ENCODE measurements at regions not wholly inside any gene's neighbourhood (a gene's known extent, or its start where the extent isn't known, plus 50 kb on each side); places are given as distances from the start of the nearest gene placed in this dataset.

DNA sequence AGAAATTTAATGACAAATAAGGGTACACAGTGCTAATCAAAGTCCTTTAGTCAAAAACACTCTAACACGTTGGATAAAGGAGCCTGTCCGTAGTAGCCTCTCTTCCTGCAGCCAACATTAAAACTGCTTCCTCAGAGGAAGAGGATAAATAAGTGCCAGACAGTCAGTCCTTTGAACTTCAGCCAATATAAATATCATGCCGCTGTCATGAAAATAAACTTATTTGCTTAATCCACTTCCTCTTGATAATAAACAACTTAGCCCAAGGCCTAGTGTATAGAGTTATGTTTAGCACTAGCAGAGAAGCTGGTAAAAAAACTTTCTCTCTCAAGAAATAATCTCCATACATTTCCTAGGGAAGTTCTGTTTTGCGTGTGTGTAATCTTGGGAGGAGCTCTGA lies 196.7 kb downstream of the HS3ST1 start:
- H3K9me3 ChIP-seq: no peaks in the 10 kb centered on the region
- H3K27me3 ChIP-seq: no peaks in the 10 kb centered on the region
- H3K27ac ChIP-seq: no peak overlapping the region
- DNase-seq: no peak
- H3K36me3 ChIP-seq: no peaks in the 10 kb centered on the region
- 24% methylated on average over 4 of the region's 4 CpGs for WGBS, 2 donors
- intact Hi-C loops (cut with DNase I): no loop called here
- H3K4me1 ChIP-seq: no peaks in the 10 kb centered on the region
- no peak overlapping the region for H3K4me3 ChIP-seq
- no peak for TF ChIP-seq POLR2A (IDR thresholded peaks at IDR 0.05)
- TF ChIP-seq, protein P1, sequence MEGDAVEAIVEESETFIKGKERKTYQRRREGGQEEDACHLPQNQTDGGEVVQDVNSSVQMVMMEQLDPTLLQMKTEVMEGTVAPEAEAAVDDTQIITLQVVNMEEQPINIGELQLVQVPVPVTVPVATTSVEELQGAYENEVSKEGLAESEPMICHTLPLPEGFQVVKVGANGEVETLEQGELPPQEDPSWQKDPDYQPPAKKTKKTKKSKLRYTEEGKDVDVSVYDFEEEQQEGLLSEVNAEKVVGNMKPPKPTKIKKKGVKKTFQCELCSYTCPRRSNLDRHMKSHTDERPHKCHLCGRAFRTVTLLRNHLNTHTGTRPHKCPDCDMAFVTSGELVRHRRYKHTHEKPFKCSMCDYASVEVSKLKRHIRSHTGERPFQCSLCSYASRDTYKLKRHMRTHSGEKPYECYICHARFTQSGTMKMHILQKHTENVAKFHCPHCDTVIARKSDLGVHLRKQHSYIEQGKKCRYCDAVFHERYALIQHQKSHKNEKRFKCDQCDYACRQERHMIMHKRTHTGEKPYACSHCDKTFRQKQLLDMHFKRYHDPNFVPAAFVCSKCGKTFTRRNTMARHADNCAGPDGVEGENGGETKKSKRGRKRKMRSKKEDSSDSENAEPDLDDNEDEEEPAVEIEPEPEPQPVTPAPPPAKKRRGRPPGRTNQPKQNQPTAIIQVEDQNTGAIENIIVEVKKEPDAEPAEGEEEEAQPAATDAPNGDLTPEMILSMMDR (IDR thresholded peaks at IDR 0.05): no peak

DNA sequence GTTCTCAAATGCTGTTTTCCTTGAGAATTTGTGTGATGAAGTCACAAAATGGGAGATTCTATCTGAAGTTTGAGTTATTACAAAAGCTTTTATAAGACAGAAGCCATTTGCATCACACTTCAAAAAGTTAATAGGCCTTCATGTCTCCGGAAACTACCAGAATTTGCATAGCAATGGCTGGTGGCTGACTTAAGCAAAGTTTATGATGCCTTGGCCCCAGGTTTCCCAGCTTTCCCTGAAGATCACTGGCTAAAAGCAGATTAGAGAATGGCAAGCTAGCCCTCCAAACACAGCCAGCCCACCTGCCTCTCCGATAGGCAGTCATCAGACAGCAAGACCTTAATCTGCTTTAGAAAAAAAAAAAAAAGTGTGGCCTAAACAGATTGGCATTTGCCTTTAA lies 197.8 kb downstream of the HS3ST1 start:
- WGBS, 2 donors: 59 to 95% methylated on average over 2 of the region's 2 CpGs
- Histone ChIP-seq H3K4me1 (no peaks in the 10 kb centered on the region), H3K9me3 (no peaks in the 10 kb centered on the region), H3K36me3 (no peaks in the 10 kb centered on the region), H3K27me3 (no peaks in the 10 kb centered on the region), H3K4me3 (no peak overlapping the region), H3K27ac (no peak overlapping the region)
- intact Hi-C loops (cut with DNase I): no loop called here
- no peak for TF ChIP-seq POLR2A (IDR thresholded peaks at IDR 0.05)
- TF ChIP-seq, protein P1 (IDR thresholded peaks at IDR 0.05): no peak
- DNase-seq: no peak

DNA sequence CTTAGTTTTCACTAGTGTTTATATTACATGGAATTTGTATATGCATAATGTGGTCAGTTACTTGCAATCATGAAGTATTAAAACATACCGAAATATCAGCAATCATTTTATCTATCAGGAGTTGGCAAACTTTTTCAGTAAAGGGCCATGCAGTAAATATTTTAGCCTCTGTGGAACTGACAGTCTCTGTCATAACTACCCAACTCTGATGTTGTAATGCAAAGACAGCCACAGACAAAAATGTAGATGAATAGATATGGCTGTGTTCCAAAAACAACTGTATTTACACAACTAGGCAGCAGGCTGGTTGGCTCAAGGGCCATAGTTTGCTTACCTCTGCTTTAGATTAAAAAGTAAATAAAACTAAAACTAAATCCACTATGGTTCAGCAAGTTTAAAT lies 200.2 kb downstream of the HS3ST1 start:
- no peak for DNase-seq
- Histone ChIP-seq H3K27ac (no peak overlapping the region), H3K27me3 (peaks cover 0 to 5% (median 0%) of the 10 kb centered on the region in 4 donors), H3K4me1 (no peaks in the 10 kb centered on the region), H3K4me3 (no peak overlapping the region), H3K9me3 (no peaks in the 10 kb centered on the region), H3K36me3 (no peaks in the 10 kb centered on the region)
- TF ChIP-seq POLR2A (IDR thresholded peaks at IDR 0.05): no peak
- TF ChIP-seq, protein P1 (IDR thresholded peaks at IDR 0.05): no peak
- intact Hi-C loops (cut with DNase I): no loop called here
- 63 to 70% methylated on average over 1 of the region's 1 CpG for WGBS, 2 donors

DNA sequence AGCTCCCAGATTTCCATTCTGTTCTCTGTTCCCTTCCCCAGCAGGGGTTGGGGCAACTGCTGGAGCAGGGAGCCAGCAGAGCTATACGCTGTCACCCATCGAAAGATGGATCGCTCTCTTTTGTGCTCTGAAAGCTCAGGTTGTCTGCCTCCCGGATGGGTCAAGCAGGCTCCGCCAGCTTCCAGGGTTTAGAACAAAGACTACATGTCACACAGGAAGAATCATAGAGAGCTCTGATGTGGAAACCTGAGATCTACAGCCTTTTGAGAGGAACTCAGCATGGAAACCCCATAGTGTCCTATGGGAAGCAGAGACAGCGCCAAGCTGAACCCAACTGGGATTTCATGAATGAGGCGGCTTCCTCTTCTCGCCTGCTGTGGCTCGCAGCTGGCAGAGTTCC lies 205.4 kb downstream of the HS3ST1 start:
- H3K36me3 ChIP-seq: no peaks in the 10 kb centered on the region
- 40 to 47% methylated on average over 1 to 8 of the region's 9 CpGs for WGBS, 2 donors
- H3K4me3 ChIP-seq: no peak overlapping the region
- DNase-seq: no peak
- H3K27me3 ChIP-seq: peaks cover 0 to 5% (median 0%) of the 10 kb centered on the region in 4 donors
- intact Hi-C loops (cut with DNase I): no loop called here
- H3K27ac ChIP-seq: no peak overlapping the region
- TF ChIP-seq POLR2A (IDR thresholded peaks at IDR 0.05): no peak
- TF ChIP-seq, protein P1 (IDR thresholded peaks at IDR 0.05): no peak
- H3K4me1 ChIP-seq: no peaks in the 10 kb centered on the region
- H3K9me3 ChIP-seq: no peaks in the 10 kb centered on the region

DNA sequence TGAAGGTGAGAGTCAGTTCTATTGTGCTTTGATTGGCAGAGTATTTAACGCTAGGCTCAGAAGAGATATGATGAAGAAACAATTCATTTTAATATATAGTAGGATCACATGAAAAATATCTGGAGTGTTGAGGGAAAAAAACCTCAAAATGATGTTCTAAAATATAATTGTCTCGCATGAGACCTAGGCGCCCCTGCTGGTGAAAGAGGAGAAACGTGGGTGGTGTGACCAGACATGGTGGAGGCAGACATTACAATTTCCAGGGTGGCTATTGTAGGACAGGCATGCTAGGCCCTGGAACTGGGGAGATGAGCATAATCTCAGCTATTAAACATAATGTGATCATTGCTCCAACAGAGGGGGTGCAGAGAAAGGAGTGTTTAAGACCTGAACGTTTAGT lies 210.0 kb downstream of the HS3ST1 start:
- no peak for DNase-seq
- no peaks in the 10 kb centered on the region for H3K9me3 ChIP-seq
- H3K4me3 ChIP-seq: no peak overlapping the region
- no peaks in the 10 kb centered on the region for H3K4me1 ChIP-seq
- TF ChIP-seq, protein P1 (IDR thresholded peaks at IDR 0.05): no peak
- TF ChIP-seq POLR2A (IDR thresholded peaks at IDR 0.05): no peak
- H3K27me3 ChIP-seq: no peaks in the 10 kb centered on the region
- WGBS, 2 donors: 76 to 92% methylated on average over 5 of the region's 5 CpGs
- no peaks in the 10 kb centered on the region for H3K36me3 ChIP-seq
- no peak overlapping the region for H3K27ac ChIP-seq
- intact Hi-C loops (cut with DNase I): no loop called here
